GM19395 (cell line): ENCODE measurements at regions not wholly inside any gene's neighbourhood (a gene's known extent, or its start where the extent isn't known, plus 50 kb on each side); places are given as distances from the start of the nearest gene placed in this dataset.

Experiments
- ATAC-seq: cut with Tn5 transposase; IDR thresholded peaks from one replicate; pipeline ENCODE4 v1.9.1; 2021; ENCODE audit warnings: mild to moderate bottlenecking, moderate library complexity; ENCODE audit not compliant: unreplicated experiment

GRCh38 chr1:208757846-208758245 is 513.7 kb upstream of the PLXNA2 start:
- ATAC-seq, result no peak

DNA sequence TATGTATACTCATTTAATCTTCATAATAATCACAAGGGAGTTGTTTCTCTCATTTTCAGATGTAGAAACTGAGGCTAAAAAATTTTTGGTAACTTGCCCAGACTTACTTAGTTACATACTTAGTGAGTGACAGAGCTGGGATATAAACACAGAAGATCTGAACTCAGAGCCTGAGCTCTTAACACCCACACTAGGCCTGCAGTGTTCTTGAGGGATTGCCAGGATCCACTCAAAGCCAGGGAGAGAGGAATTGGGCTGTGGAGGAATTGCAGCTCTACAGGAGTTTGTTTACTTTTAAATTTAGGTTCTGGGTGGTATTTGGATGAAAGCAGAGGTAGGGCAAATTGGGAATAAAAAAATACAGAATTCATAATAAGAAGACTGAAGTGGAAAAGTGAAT is 515.1 kb upstream of the PLXNA2 start:
- ATAC-seq, result no peak

- no peak for ATAC-seq
Measured at GRCh38 chr1:208763971-208764370, 519.8 kb upstream of the PLXNA2 start.

DNA sequence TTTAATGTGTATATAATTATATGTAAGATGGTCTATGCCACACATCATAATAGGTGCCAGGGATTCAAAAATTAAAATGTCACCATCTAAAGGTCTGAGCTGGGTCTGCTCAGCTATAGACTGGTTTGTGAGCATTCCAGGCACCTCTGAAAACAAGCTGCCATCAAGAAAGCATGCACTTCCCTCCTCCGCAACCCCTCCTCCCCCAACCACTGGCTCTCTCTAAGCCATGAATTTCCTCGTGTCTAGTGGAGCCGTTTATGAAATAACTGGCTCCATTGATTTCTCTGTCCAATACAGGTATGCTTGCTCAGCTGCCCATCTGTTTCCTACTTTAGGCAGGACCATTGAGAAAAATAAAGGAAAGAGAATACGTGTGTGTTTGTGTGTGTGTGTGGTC is 522.6 kb upstream of the PLXNA2 start:
- ATAC-seq, result no peak

- ATAC-seq, result no peak
Measured at GRCh38 chr1:208767816-208768215, 523.6 kb upstream of the PLXNA2 start.

- ATAC-seq, result no peak
Measured at GRCh38 chr1:208772891-208773290, 528.7 kb upstream of the PLXNA2 start.

DNA sequence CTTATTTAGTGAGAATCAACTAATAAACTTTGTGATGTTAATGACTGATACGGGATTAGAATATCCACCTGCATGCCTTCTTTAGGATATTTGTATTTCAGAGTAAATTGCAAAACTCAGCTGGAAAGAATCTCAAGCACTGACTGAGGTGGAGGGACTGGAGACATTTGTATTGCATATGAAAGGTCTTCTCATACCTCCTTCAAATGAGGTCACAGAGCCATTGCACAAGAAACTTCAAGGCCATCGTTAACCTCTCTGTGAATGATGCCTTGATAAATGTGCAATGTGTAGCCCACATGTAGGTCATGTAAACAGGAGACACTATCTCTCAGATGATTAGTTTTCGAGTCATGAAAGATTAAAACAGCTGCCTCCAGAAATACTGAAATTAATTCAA is 531.7 kb upstream of the PLXNA2 start:
- ATAC-seq, result no peak

DNA sequence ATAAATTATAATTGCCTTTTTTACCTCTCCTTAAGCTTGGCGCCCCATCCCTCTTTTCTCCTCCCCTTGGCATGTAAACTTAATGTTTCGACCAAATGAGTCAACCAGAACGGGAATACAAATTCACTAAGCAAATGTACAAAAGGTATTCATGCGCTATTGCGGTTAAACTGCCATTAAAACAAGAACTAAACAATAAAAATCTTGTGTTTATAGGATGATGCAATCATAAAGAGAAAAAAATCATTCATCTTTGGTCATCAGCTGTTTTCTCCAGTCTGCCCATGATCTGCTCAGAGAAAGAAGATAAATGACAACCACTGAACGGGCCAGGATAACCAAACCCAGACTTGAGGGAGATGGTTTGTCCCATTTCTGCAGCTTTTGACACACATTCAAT is 534.2 kb upstream of the PLXNA2 start:
- ATAC-seq, result no peak

- ATAC-seq, result no peak
Measured at GRCh38 chr1:208781391-208782045, 537.3 kb upstream of the PLXNA2 start.

GRCh38 chr1:208782186-208782585 is 538.0 kb upstream of the PLXNA2 start:
- ATAC-seq, result no peak

DNA sequence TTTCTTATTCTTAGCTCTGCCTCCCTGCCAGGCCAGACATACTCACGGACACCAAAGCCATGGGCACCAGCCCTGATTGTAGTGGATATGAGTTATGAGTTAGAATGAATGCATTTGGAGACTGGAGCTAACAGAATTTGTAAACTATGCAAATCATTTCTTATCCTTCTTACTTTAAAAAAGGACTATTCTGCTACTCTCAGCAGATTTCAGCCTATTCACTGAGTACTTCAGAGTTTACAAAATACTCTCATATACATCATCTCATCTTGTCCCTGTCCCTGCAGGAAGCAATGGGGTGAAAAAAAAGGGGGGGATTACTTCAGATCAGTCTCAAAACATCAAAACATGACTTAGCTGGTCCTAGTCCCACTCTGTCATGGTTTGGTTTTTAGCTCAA is 541.4 kb upstream of the PLXNA2 start:
- ATAC-seq, result no peak

GRCh38 chr1:208787219-208787618 is 543.0 kb upstream of the PLXNA2 start:
- ATAC-seq, result no peak

DNA sequence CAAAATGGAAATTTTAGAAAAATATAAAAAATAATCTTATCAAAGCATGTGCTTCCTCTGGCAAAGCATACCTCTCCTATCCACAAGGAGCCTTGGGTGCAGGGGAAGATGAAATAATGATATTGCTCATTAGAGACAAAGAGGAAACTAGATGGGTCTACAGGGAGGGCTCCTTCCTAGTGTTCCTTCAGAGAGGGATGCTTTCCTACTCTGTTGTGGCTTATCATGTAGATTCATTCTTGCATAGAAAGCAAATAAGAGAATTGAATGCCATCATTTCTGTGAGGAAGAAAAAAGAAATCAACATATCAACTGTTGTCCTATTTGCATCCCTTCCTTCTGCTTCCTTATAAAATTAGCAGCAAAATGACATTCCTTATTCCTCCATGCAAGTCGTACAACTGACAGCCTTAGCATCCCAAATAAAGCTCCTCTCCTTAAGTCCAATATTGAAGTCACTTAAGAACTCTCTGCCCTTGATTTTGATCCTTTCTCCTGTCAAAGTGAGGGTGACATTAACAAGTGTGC is 543.9 kb upstream of the PLXNA2 start:
- ATAC-seq, result no peak

- ATAC-seq, result no peak
Measured at GRCh38 chr1:208791456-208791855, 547.3 kb upstream of the PLXNA2 start.

DNA sequence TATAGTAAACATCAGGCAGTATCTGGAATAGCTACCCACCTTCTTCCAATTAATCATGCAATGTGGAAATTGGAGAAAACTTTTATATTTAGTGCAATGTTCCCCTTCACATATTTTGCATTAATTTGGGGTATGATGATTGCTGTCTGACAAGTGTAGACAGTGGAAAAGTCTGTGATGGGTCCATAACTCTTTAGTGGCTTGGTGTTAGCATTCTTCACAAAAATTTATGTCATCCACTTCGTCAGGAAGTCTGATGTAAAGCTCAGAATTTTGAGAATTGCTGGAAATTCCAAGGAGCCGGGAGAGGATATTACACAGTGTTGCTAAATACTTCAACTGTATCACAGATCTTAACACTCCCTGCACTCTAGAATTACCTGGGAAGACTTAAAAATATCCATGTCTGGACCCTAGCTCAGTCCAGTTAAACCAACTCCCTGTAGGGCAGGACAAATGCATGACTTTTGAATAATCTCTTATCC is 549.7 kb upstream of the PLXNA2 start:
- ATAC-seq, result no peak

DNA sequence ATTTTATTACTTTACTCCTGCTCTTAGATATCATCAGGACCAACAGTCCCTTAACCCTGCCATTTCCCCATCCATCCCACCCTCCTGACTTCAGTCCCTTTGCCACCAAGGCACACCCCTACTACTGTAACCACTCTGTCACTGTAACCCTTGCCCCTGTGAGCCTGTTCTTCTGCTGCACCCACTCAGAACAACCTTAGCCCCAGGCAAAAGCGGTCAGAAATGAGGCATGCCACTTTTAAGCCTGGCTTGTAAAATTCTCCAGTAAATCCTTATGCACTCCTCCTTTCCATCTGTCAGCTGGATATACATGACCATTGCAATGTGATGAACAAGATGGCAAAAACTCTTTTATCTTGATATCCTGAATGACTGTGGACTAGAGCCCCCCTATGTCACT is 555.0 kb upstream of the PLXNA2 start:
- no peak for ATAC-seq

DNA sequence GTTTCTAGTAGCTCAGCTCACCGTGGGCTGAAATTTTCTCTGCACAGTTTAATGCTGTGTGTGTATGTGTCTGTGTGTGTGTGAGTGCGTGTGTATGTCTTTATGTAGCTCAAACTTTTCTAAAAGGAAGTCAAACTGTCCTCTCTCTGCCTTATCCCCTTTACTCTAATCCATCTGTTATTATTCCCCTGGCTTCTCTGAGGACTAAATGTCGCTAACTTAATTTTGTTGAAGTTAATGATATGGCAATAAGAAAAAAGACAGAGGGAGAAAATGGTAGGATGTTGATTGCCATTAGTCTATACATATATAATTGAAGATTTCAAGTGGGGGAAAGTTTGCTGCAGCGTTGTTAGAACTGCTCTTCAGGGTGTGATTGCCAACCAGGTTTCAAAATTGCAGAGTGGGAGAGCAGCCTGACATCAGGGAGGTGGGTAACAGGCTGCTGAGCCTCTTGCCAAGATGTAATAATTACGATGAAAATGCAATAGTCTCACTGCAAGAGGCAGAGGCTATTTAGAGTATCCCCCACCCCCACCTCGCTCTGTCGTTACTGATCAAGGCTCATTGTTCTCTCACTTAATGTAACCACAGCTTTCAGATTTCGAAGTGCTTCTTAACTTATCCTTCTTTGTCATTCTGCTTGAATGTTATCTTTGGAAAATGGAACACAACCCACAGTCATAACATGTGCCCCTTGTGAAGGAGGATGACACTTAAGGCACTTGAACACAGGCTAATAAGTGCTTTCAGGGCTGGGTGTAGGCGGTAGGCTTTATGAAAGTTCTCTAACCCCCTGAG is 559.0 kb upstream of the PLXNA2 start:
- no peak for ATAC-seq

DNA sequence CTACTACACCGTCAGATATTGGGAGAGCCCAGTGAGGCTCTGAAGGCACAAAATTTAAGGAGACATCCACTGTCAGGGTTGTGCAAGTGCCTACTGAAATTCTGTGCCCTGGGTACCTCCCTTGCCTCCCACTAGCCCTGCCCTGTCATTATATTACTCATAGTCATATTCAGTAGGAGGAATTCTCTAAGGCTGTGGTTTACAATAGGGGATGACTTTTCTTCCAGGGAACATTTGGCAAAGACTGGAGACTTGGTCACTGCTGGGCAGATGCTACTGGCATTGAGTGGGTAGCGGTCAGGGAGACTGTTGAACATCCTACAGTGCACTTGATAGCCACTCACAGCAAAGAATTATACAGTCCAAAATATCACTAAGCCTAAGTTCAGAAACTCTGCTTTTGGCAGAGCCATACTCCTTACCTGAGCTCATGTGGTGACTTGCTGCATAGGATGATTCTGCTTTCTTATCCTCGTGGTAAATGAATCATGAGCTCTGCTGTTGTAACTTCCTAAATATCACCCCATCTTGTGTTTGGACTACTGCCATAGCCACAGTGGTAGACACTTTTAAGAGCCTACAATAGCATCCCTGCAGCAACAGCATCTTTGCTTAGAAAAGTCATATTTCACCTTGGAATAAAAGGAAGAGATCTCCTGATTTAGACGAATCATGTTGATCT is 563.4 kb upstream of the PLXNA2 start:
- ATAC-seq, result no peak

DNA sequence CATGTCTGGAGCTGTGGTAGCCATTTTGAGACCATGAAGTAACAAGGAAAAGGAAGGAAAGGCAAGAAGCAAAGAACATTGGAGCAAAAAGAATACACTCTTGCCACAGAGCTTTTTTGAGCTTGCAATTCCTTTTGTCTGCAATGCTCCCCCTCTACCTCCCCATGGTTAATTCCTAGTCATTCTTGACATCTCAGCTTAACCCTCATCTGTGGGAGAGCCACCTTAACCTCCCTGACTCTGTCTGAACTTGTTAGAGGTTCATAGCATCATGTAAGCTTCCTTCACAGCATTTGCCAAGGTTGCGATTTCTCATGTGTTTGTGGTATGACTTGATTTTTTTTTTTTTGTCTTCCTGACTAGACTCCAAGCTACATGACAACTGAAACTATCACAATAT is 564.1 kb upstream of the PLXNA2 start:
- no peak for ATAC-seq

DNA sequence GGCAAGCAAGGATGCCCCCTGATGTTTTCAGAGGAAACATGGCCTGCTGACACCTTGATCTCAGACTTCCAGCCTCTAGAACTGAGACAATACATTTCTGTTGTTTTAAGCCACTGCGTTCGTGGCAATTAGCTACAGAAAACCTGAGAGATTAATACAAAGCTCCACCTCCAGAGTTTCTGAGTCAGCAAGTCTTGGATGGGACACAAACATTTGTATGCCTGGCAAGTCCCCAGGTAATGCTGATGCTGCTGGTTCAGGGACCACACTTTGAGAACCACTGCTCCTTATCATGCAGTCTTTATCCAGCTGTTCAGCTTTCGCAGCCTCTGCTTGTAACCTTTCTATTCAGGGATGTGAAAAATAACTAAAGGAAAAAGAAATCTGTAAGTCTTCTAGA is 565.7 kb upstream of the PLXNA2 start:
- no peak for ATAC-seq

DNA sequence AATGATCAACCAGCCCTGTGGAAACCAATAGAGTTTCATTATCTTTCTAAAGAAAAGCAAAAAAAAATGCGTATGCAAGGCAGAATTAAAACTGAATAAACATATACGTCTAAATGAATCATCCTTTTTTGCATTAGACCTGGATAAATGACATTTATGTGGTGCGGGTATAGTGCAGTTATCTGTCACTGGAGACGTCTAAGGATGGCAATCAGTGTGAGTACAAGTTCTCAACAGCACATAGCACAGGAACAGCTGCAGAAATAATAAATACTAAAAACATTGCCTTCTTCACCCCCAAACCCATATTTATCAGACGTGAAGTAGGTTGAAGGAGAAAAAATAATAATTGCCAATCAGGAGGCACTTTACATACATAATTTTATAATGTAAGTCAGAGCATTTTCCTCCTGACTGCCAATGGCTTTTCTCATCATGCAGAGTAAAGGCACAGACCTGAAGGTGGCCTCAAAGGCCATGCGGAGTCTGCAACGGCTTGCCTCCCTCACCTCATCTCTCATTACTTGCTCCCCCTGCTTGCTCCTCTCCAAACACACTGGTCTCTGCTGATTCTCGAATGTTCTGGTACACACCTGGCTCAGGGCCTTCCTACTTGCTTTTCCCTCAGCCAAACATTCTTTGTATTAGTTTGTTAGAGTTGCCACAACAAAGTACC is 574.7 kb upstream of the PLXNA2 start:
- ATAC-seq, result no peak
